NCI-H1105 (cell line): ENCODE measurements at regions not wholly inside any gene's neighbourhood (a gene's known extent, or its start where the extent isn't known, plus 50 kb on each side); places are given as distances from the start of the nearest gene placed in this dataset.
A peak's percentile ranks its signal among the peaks of the same experiment; 100 is the strongest.

ENCODE experiments used
- DNase-seq: peaks from one replicate; lab custom pipeline; 2025; lab: John Stamatoyannopoulos, UW

GRCh38 chr11:19519912-19520641, 192.6 kb upstream of the NAV2 start:
- no peak for DNase-seq

GRCh38 chr11:19519353-19519752, 193.3 kb upstream of the NAV2 start:
- no peak for DNase-seq

GRCh38 chr11:19513253-19513652, 199.4 kb upstream of the NAV2 start:
- DNase-seq: no peak

- no peak for DNase-seq
These were observed 200.0 kb upstream of the NAV2 start for GRCh38 chr11:19512618-19513017.

- DNase-seq: peak; percentile 78
These were observed 201.0 kb upstream of the NAV2 start for GRCh38 chr11:19511413-19512183.

DNA sequence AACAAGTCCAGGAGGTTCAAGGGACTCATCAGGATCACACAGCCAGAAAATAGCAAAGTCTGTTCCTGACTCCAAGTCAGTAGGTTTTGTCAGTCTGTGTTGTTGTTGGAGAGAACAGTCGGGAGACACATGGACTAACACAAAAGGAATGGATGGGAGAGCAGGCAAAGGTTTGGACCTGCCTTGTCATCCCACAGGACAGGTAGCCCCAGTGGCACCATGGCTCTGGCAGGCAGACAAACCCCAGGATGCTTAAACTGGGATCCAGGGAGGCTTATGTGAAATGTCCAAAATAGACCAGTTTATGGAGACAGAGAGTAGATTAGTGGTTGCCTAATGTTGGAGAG, 201.6 kb upstream of the NAV2 start:
- DNase-seq: no peak

DNA sequence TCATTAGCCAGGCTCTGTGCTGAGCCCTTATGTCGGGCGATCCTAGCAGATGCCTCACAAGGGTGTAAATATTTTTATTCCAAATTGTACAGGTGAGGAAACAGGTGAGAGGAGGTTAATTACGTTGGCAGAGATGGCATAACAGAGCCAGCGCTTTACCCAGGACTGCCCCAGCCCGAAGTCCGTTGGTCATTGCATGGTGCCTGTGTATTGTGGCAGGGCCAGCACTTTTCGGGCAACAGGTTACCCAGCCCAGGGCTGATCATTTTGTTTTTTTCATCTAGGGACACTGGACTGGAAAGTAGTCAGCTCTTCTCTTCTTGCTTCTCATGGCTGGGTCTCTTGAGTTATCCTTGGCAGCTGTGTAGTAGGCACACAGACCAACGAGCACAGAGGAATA, 202.2 kb upstream of the NAV2 start:
- DNase-seq: no peak

GRCh38 chr11:19509215-19509614, 203.4 kb upstream of the NAV2 start:
- no peak for DNase-seq

DNA sequence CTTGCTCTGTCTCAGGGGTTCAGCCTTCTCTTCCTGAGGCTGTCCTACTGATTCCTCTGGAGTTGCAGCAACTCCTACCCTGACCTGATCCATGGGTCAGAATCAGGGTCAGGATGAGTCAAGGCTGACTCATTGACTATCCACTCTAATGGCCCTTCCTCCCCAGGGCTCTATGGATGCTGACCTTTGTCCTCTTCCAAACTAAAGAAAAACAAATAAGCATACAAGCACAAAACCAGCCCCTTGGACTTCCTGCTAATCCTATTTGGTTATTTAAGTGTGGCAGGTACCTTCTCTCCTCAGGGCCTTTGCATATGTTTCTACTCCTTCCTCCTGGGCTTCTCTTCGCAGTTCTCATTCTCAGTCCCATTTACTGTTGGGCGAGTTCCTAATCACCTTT, 204.5 kb upstream of the NAV2 start:
- no peak for DNase-seq

- DNase-seq: peak; percentile 5
These were observed 205.7 kb upstream of the NAV2 start for GRCh38 chr11:19506816-19507486.

DNA sequence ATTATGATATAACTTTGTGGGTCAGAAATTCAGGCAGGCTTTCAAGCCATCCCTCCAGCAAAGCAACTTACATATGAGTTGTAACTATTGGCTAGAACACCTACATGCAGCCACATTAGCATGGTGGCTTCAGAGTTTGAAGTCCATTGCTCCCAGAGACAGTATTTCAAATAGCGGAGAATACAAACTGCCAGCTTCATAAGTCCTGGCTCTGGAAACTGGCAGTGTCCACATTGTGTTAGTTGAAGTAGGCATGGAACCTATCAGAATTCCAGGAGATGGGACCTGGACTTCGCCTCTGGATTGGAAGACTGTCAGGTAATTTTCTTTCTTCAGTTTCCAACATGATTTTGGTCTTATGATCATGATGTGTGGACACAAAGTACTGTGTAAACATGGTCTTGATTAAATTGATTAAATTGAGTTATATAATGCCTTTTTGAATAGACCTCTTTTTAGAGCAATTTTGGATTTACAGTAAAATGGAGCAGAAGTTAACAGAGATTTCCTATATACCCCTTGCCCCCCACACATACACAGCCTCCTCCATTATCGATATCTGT, 209.9 kb upstream of the NAV2 start:
- no peak for DNase-seq

DNA sequence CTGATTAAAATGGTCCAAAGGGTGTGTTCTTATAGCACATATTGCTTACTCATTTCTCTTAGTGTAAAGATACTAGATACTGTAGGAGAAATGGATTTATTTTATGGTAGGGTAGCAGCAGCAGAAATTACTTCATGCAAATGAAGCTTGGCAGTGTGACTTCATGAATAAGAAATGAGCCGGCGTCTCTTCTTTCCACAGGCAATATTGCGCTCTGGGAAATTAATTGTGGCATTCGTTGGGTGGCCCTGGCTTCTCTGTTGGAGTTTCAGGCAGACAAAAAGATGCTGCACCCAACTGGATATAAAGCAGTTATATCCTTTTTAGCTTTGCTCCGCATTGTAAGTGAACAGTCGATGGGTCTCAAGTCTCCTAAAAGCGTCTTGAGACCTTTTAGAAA, 211.0 kb upstream of the NAV2 start:
- no peak for DNase-seq

- no peak for DNase-seq
These were observed 212.6 kb upstream of the NAV2 start for GRCh38 chr11:19499999-19500398.

GRCh38 chr11:19499026-19499669, 213.5 kb upstream of the NAV2 start:
- peak; percentile 80 for DNase-seq

- peak; percentile 49 for DNase-seq
These were observed 219.0 kb upstream of the NAV2 start for GRCh38 chr11:19493446-19494213.

DNA sequence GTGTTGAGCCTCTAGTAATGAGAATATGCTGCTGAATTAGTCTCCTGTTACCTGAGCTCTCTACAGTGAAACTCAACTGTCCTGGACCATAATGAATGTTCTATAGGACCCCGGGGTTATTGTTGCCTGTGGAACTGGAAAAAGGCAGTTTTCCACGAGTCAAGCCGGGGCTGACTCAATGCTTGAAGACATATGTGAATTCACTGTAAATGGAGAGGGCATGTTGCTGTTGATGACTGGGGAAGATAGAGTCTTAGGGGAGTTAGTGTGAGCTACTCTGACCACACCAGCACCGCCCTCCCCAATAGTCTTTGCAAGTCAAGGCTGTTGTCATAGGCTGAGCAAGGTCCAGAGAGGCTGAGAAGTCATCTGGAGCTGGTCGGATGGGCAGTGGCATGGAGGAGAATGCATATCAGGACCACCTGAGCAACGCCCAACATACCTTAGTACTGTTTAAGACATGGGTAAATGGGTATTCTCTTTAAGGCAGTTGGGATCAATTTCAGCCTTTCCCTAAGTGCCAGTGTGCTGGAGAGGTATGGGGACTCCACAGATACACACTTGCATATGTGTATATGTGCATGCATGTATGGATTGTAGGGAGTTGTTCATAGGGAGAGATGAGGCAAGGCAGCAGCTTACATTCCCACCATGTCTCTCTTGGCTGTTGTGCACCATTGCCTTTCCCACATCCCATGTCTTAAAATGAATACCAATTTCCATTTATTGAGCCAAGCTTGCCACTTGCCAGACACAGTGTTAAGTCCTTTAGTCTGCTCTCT, 230.1 kb upstream of the NAV2 start:
- DNase-seq: no peak

GRCh38 chr11:19480540-19480939, 232.1 kb upstream of the NAV2 start:
- no peak for DNase-seq

DNA sequence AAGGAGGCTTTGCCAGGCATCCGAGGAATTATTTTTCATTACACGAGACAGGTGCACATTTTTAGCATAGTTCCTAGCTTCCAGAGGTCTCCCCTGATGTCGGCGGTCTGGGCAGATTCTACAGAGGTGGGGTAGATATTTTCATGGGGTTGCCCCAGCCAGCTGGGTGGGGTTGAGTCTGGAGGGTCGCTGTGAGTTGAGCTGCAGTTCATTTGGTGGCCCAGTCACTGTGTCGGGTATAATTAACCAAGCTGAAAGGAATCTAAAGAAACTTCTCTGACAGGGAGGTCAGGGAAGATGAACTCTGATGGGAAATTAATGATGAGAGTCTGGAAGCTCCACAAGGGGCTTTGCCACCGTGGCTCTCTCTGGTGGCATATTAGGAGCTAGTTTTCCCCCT, 233.7 kb upstream of the NAV2 start:
- no peak for DNase-seq

DNA sequence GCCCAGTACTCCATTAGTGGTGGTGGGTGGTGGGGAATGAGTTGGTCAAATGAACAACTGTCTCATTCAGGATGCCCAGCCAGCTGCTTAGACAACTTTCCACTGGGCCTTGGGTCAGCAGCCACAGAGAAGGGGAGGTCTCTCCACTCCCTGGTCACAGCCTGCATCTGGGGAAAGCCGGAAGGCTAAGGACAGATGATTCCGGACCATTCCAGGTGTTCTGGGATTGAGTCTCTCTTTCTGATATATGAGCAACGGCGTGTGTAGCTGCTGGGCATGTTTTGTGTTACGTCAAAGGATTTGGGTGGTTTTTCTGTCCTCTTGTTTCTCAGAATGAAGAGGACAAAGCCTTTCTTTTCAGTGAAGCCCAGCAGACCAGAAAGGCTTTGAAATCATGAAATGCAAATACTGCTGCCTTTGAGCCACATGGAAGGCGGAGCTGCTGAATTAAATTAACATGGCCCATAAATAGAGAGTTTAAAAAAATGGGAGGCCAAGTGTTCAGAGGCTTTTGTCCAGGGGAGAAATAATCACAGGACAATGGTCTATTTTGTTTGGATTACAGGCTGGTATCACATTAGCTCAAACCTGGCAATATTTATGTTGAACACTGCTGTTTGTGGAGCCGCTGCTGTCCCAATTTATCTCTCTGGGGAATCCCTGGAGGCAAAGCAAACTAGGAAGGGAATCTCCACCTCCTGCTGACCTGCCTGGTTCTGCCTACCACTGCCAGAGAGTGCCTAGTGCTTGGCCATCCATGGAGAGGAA, 234.4 kb upstream of the E2F8 start:
- no peak for DNase-seq

DNA sequence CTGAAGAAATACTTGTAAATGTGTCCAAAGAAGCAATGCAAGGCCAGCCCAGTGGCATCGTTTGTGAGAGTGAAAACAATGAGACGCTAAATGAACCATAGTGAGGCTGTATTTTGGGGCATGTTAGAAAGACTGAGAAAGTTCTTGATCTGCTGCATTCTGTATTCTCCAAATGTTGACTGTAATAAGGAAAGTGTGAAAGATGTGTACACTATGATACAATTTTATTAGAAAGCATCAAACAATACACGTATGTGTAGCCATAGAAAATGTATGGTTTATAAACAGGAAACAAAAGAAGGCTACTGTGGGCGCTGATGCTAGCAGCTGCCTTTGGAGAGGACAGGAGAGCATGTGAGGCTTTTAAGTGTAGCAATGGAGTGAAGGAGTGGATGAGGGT, 233.5 kb upstream of the E2F8 start:
- no peak for DNase-seq
